NOMO-1 treated with DMSO at 0.1 percent for 48 hours (cell line): ENCODE measurements at regions not wholly inside any gene's neighbourhood (a gene's known extent, or its start where the extent isn't known, plus 50 kb on each side); places are given as distances from the start of the nearest gene placed in this dataset.

Experiments used
- DNase-seq: peaks from one replicate; lab custom pipeline; 2025; ENCODE audit not compliant: unreplicated experiment; lab: John Stamatoyannopoulos, UW

DNA sequence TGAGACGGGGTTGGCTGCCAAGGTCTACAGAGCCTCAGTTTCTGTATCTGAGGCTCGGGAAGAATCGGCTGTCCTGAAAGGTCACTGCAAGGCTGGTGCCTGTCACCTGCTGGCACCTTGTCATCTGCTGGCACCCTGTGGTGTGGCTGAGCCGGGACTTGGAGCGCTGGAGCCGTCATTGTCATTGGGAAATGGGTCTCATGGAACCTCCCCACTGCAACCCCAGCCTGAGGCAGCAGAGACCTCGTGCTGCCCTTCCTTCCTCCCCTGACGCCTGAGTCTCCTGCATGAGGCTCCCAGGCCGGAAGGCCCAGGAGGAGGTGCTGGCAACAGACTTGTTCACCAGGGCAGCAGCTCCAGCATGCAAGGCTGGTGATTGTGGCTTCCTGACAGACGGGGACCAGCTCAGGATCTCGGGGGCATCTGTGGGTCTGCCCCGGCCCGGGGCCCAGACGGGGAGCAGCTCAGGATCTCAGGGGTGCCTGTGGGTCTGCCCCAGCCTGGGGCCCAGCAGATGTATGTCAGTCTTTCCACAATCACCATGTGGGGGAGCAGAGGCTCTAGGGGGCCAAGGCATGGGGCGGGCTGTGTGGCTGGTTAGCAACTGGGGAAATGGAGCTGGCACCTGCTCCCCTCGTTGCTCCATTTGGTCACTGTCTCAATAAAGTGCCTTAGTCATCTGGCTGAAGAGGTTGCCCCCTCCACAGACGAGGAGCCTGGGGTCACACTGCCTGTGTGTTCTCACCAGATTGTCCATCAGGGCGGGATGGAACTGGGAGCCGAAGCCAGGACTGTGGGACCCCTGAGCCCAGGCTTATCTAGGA is 668.7 kb downstream of the BRD1 start:
- DNase-seq = no peak

DNA sequence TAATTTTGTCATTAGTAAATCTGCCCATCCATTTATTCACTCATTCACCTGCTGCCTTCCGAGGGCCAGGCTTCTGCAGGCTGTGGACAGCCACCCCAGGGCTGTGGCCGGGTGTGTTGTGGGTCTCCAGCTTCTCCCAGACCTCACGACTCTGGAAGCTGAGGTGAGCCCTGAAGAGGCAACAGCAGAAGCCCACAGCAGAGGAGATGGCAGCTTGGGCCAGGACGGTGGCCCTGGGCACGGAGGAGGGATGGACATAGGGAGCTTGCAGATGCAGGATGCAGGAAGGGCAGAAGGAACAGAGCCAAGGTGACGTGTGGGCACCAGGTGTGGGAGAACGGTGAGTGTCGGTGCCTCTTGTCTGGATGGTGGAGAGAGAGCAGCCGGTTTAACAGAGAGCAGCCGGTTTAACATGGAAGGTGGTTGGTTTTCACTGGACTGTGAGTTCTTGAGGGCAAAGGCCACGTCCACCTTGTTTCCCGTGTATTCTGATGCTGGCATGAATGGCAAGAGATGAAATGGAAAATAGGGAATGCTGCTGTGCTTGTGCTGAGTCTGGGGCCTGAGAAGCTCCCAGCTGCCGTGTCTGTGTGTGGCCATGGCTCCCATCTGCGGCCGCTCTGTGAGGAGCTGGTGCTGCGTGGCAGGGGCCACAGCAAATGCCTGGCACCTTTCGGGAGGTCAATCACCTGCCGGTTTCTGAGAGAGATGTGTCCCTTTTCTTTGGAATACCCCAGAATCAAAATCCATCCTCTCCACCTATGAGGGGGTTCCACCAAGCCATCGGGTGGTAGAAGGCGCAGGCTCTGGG is 669.9 kb downstream of the BRD1 start:
- DNase-seq = no peak

DNA sequence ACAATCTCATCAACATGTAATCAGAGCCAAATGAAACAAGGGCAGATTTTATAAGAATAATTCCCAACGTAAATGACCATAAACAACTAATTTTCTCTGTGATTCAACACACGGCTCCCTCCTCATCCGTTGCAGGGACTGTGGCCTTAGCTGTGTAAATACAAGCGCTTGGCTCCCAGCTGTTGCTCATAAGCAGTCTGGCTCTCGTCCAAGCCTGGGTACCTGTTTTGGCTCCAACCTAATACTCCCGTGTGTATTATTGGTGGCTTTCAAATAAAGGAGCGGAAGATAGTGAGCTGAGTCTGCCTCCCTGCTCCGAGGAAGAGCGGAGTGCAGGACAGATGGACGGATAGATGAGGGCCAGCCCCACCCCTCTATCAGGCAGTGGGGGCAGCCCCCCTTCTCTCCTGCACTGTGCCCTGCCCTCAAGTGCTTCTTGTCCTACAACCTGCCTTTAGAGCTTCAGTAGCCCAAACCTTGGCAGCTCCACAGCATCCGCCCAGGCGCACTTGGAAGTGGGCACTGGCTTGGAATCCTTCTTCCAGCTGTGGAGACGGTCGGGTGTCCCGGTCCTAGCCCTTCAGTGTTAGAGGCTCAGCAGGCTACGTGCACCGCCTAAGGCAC is 670.9 kb downstream of the BRD1 start:
- DNase-seq = no peak

DNA sequence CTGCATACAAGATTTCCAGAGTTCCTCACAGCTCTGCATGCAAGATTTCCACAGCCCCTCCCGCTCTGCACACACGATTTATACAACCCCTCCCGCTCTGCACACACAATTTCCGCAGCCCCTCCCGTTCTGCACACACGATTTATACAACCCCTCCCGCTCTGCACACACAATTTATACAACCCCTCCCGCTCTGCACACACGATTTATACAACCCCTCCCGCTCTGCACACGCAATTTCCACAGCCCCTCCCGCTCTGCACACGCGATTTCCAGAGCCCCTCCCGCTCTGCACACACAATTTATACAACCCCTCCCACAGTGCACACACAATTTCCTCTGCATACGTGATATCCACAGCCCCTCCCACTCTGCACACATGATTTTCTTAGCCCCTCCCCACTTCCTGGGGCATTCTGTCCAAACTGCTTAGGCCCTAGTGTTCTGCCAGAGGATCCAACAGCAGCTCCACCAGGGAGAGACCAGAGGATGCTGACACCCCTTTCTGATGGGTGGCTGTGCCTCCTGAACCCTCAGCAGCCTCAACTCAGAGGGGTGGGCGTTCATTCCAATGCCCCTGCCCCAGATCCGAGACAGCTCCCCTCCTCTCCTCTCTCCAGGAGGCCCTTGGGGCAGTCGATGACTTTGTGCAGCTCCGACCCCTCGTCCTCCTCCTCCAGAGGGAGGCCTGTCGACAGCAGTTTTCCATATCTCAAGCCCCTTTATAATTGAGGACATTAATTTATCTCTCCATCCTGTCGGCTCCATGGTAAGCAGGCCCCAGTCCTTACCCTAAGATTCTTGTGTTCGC is 671.7 kb downstream of the BRD1 start:
- DNase-seq = no peak

DNA sequence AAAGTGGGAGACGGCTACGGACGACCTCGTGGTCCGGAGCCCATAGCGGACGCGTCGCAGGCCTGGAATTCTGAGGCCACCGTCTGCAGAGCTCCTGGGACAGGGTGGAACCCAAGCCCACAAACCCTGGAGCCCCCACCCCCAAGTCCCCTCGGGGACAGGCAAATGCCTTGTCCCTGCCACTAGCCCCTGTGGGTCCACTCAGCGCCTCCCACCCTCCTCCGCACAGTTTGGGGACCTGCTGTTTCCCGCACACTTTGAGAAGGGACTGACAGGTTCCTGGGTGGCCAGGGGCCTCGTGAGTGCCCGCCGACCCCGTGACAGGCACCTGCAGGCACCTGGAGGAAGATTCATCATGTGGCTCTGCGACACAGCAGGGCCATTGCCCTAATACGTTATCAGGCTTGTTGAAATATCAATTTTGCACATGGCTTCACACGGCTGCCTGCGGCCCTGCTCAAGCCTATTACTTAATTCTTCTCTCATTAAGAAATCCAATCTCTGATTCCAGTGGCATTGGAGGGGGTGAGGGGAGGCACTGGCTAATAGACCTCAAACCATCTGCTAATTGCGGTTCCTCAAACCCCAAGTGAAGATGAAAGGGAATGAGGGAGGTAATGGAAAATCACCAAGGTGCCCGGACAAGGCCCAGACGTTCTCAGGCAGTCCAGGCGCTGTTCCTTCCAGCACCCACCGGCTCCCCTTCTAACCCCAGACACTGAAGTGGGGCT is 672.5 kb downstream of the BRD1 start:
- no peak for DNase-seq

DNA sequence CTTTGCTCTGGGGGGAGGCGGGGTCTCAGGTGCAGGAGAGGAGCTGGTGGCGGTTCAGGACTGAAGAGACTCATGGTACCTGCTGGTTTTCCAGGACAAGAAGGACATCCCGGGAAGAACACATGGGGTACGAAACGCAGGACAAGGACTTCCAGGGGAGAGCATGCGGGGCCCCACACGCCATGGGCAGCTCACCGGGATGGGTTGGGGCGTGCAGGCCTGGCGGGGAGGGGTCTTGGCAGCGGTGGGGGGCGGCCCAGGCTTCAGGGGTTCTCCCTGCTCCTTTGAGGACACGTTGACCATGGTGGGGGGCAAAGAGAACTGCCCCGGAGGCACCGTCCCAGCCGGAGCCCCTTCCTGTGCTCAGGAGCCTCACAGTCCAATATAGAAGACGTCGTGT is 673.2 kb downstream of the BRD1 start:
- no peak for DNase-seq

DNA sequence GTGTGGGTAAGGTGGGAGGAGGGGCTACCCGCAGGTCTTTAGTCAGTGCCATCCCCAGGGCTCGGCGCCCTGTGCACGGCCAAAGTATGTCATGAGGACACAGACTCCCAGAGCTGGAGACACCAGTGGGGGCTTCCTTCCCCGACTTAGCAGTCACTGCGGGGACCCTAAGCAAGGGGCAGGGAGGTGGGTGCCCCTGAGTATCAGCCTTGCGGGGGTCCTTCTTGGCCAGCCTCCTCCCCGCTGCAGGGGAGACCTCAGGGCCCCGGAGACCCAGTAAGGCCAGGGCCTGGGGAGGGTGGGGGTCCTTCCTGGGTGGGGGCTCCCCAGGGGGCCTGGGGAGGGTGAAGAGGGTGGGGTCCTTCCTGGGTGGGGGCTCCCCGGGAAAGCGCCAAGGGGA is 673.8 kb downstream of the BRD1 start:
- DNase-seq = no peak

DNA sequence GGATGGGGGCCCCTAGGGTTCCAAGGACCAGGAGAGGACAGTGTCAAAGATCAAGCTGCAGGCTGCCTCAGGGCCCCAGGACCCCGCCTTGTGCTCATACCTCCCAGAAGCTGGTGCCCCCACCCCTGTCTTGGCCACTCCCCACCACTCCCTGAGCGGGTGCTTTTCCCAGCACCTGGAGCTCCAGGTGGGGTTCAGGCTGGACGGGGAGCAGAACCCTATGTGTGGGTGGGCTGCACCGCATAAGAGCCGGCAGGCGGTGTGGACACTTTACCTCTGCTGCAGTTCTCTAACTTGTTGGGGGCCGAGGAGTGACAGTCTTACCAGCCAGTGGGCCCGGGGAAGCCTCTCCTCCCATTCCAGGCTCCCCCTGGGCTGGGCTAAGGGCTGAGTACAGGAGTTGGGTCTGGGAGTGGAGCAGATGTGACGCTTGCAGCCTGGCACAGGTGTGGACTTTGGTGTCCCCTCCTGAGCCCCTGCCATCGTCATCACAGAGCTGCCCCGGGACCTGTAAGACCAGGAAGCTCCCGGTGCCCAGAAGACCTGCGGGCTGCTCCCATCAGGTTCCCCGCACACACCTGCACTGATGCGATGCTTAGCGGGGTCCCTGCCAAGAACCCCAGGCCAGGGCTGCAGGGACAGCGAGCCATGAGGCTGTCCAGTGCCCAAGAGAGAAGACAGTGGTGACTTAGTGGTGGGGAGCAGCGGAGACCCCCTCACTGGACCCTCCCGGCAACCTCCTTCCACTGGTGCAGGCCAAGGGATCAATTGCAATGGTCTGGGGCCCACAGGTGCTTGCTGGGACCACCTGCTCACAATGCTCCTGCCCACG is 674.5 kb downstream of the BRD1 start:
- no peak for DNase-seq

DNA sequence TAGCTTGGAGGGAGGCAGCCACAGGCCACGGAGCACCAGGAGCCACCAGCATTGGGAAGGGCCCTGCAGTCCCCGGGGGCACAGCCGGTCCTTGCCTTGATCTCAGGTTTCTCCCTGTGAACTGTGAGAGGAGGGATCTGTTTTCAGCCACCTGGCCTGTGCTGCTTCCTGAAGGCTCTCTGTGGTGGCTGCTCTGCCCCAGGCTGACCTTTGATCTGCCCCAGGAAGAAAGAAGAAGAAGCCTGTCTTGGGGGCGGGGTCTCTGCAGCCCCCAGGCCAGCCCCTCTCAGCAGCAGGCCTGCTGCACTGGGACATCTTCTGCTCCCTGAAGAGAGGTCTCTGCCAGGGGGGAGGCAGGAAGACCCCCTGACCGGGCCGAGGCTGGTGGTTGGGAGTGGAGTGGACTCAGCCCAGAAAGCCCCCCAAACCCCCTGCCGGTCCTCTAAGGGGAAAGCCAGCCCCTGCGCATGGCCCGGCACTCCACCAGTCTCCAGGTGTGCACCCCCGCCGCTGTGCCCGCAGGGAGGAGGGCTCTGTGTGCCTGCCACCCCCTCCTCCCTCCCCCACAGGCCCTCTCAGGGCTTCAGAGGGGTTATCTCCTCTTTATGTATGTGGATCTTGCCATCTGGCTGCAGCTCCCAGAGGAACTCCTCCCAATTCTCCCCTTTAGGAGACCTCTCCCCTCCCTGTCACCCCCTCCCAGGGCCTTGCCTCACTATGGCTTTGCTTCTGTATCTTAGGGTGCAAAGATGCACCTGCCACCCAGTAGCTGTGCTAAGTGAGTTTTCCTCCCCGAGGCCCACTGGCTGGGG is 675.3 kb downstream of the BRD1 start:
- no peak for DNase-seq

DNA sequence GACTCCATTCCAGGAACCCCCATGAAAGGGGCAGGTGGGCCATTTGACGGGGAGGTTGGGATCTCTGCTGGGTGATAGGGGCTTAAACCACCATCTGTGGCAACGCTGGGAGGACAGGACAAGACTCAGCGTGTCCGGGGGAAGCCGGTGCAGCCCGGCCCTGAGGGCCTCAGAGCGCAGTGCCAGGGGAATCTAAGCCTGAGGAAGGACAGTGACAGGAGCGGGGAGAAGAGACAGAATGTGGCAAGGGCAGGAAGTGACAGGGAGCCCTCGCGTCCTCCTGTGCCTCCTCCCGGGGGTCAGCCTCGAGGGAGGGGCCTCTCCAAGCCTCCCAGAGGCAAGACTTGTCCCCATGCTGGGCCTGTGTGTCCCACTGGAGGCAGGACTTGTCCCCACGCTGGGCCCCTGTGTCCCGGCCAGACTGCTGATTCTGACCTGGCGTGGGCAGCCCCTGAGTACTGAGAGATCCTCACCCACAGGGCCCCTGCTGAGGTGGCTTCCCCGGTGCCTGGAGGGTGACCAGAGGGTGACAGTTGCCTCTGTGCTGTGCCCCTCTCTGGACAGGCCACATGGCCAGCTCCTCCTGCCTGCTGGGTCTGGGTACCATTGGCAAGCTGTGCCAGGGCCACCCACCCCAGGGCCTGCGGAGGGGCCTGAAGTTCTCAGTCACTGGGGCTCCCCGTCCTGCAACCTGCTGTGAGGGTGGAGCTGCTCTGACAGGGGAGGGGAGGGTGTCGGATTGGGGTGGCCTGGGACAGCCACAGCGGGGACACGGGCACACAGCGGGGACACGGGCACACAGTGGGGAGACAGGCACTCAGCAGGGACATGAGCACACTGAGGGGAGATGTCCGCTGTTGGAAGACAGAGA is 676.2 kb downstream of the BRD1 start:
- DNase-seq = no peak

DNA sequence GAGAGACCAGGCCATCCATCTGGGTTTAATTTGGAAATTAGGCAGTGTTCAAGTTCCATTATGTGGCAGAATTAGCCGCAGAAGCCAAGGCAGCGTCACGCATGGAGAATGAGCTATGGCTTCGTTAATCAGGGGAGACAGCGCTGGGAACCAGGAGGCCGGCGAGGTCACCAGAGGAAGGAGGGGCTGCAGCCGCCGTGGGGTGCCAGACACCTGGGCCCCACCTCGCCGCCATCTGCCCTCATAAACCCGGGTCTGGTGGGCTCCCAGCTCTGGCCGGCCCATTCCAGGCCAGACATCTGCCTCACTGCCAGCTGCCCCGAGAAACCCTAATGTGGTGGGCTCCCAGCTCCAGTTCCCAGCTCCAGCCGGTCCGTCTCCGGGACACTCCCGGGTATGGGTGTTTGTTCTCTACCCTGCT is 676.9 kb downstream of the BRD1 start:
- DNase-seq = no peak

DNA sequence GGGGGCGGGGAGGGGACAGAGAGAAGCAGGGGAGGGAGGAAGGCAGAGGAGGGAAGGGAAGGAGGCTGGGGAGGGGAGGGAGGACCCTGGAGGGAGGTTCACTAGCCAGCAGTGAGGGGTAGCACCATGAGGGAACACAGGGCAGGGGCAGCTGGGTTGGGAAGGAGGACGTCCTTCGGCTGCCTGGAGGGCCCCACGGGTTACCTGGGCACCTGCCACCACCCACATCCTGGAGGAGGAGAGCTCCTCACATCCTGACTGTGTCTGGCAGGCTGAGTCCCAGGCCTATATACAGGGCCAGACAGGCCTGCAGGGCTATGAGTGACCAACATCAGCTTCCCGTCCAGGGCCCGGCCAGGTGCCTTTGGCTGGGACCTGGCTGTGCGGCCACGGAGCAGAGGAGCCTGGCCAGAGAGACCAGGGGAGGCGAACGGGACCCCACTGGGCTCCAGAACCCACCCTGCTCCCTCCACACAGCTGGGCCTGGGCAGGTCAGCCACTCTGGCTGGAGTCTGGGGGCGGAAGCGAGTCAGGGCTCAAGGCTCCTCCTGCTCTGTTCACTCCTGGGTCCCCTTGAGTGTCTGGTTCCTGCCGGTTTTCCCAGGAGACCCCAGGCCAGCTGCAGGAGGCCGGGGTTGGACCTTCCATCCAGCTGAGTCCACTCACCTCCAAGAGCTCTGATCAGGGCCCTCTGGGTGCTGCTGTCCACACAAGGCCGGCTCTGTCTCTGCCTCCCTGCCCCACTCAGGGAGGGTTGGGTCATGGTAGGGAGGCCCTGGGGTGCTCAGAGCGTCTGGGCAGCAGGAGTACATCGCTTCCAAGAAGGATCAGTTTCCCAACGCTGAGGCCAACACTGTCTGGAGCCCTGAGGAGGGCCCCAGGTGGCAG is 677.7 kb downstream of the BRD1 start:
- DNase-seq = no peak

DNA sequence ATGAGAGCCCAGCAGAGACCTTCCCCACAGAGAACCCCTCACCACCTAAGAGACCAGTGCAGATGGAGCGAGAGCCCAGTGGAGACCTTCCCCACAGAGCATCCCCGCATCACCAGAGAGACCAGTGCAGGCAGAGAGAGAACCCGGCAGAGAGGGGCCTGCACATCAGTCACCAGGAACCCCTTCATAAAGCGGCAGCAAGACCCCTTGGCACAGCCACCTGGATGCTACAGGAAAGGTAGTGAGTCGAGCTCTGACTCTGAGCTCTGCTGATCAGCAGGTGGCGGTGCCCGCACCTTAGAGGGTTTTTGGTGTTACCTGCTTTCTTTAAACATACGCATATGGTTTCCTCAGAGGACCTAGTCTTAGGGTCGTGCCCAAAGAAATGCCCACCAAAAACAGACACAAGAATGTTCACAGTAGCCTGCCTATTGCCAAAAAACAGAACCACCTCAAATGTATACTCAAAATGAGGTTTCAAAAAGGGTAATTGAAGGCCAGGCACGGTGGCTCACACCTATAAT is 678.7 kb downstream of the BRD1 start:
- no peak for DNase-seq

DNA sequence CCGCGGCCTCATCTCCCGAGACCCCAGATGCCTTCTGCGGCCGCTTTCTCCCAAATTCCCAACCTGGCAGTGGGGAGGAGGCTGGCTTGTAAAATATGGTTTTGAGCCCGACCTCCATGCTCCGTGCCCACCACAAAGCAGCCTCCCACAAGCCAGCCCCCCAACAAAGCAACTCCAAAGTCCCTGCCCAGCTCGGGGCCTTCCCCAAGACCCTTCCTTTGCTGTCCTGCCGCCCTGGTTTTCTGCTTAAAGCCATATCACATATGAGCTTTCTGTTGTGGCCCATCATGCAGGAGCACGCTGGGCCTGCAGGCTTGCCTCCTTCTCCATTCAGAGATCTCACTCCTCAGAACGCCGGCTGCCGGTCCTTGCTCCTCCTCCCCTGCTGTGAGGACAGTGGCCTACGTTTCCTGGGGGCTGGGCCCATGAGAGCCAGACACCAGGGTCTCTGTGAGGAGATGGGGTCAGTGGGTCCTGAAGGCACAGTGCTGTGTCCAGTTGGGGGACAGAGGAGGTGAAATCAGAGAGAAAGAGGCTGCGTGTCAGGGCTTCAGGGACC is 680.0 kb downstream of the BRD1 start:
- DNase-seq = no peak

DNA sequence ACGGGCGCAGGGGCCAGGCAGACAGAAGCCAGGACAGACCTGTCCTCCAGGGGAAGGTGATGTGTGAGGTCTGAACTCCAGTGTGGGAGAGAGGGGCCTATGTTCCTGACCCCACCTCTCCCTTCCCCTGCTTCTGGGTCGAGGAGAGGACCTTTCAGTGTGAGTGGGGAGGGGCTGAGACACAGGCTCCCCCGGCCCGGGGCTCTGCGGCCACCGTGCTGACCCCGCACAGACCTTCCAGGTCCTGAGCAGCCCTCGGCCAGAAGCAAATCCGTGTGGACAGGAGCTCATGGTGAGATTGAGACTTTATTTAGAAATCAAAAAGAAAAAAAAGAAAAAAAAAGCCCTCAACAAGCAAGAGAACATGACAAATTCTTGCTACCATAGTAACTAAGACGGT is 680.5 kb downstream of the BRD1 start:
- no peak for DNase-seq

DNA sequence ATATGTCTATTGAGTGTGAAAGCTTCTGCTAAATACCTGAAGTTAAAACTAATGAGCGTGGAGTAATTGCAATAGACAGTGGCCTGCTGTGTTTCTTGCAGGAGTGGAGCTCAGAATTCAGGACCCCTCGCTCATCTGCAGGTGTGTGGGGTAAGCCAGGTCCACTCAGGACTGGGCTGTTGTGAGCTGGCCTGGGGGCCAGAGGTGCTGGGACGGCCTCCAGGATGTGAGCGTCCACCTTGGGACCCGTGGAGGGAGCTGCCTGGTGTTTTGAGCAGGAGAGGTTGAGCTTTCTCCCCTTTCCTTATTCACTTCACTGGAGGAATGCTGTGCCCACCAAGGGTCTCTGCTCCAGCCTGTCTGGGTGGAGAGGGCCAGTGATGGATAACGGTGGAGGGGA is 681.2 kb downstream of the BRD1 start:
- no peak for DNase-seq
